ENCODE measurements at regions not wholly inside any gene's neighbourhood (a gene's known extent, or its start where the extent isn't known, plus 50 kb on each side); places are given as distances from the start of the nearest gene placed in this dataset.

DNA sequence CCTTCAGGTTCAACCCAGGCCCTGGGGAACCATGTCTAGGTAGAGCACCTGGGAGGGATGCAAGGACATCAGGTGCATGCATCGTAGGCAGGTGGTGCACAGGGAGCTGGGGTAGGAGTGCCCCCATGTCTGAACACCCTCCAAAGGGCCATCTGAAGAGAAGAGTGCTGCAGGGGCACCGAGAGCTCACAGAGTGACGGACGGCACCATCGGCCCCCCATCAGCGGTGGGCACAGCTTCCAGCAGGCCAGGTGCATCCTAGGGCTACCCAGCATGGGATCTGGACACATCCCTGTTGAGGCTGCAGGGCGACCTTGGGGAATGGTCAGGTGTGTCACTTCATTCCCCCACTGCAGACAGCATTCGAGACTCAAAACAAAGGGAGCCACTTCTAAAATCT, 138.3 kb upstream of the CDH4 start:
- DNase-seq: no peak

DNA sequence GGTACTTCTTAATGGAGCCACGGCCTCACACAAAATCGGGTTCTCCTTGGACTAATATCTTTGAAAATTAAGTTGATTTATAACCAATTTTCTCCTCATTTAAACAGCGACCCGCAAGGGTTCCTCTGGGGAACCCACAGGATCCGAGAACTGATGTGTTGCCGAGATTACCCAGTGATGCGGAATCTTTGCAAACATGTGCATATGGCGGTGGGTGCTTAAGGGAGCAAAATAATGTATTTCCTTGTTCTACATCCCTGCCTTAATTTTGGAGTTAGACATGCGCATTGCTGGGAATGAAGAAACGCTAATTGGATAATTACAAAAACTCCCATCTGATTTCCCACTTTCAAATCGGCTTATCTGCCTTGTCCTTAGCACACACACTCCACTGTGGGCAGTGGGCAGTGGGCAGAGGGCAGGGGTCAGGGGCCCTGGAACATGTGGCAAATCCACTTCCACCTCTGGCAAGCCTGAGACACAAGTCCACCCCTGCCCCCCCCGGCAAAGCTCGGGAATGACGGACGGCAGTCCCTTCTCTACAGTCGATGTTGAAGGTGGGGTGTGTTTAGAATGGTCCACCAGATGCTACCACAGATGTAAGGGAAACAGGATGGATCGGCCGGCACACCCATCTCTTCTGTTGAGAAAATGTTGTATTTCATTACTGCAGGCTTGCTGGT, 137.4 kb upstream of the CDH4 start:
- no peak for DNase-seq

DNA sequence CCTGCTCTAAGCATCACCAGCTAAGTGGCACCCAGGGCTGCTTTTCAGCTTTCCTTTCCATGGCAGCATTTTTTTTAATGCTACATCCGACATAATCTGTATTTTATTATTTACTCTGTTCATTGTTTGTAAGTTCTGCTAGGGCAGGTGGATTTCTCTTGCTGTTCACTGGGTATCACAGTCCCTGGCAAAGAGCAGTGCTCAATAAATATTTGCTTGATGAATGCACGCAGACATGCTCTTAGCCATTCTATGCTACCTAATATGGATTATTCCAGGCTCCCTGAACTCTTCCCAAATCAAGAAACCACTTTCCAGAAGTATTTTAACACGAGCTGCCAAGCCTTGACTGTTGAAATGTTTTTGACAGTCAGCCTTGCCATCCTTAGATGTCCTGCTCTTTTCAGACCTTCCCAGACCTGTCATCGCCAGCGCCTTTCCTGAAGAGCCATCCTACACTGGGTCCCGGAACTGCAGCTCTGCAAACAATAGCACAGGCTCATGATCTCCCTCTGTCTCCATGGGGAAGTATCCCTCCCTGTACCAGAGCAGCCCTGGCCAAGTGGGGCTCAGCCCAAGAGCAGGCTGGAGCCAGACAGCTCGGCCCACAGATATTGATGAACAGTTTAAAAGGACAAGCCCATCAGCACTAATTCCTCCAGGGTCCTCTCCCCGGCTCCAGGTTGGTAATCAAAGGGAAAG, 136.5 kb upstream of the CDH4 start:
- DNase-seq: no peak

DNA sequence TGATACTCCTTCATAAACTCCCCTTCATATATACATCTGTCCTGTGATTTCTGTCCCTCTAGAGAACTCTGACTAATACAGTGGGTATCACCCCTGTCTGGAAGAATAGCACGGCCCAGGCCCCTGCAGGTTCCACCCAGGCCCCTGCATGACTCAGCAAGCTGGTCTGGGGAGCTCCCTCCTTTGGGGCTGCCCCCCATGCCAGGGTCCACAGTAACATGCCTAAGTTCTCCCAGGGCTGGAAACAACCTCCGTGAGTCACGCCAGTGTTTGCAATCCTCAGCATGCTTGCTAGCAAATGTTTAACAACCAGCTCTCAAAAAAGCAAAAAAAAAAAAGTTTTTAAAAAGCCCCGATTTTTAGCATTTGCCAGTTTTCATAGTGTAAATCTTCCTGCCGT, 134.3 kb upstream of the CDH4 start:
- DNase-seq: no peak

DNA sequence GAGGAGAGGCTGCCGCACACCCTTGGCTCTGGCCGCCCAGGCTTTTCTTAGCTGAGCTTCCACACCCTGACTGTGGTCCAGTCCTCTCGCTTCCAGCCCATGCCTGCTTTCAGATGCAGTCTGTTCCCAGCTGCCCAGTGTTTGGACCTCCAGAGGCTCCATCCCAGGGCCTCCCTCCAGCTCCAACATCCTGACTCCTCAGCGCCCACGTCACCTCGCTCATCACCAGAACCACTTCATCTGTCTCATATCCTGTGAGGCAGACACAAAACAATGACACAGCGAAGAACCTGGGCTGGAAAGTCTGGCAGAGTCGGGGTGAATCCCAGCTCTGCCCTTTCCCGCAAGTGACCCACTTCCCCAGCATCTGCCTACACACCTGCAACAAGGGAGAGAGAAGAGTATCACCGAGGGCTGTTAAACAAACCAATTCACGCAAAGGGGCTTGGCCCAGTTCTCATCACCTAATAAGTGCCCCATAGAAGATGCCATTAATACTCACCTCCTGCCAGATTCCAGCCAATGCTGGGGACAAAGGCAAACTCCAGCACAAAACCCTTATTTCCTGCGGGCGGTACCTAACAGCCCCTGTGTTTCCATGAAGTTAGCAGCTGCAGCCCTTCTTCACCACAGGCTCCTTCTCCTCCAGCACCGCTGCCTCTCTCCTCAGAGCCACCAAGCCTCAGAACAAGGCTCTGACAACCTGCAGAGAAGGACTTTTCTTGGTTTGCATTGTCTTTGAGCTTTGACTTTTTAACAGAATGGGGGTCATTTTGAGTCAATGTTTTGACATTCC, 133.4 kb upstream of the CDH4 start:
- no peak for DNase-seq

DNA sequence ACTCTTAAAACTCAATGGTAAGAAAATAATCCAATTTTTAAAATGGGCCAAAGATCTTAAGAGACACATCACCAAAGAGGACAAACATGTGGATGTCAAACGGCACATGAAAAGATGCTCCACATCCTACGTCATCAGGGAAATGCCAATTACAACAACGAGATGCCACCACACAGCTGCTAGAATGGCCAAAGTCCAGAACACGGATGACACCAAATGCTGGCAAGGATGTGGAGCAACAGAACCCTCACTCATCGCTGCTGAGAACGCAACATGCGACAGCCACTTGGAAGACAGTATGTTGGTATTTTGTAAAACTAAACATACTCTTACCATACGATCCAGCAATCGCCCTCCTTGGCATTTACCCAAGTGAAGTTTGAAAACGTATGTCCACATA, 132.8 kb upstream of the CDH4 start:
- DNase-seq: no peak

DNA sequence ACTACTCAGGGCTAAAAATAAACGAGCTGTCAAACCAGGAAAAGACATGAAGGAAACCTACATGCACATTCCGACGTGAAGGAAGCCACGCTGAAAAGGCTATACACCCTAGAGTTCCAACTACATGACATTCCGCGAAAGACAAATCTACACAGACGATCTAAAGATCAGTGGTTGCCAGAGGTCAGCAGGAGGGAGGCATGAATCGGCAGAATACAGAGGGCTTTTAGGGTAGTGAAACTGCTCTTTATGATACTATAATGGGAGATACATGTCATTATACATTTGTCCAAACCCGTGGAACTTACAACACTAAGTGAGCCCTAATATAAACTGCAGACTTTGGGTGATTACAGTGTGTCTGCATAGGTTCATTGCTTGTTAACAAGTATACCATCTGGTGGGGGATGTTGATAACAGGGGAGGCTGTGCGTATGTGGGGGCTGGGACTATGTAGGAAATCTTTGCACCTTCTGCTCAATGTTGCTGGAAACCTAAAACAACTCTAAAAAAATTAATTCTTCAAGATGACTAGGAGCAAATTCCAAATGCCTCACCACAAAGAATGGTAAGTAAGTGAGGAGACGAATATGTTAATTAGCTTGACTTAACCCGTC, 132.2 kb upstream of the CDH4 start:
- peak; percentile 26 to 44 for DNase-seq

DNA sequence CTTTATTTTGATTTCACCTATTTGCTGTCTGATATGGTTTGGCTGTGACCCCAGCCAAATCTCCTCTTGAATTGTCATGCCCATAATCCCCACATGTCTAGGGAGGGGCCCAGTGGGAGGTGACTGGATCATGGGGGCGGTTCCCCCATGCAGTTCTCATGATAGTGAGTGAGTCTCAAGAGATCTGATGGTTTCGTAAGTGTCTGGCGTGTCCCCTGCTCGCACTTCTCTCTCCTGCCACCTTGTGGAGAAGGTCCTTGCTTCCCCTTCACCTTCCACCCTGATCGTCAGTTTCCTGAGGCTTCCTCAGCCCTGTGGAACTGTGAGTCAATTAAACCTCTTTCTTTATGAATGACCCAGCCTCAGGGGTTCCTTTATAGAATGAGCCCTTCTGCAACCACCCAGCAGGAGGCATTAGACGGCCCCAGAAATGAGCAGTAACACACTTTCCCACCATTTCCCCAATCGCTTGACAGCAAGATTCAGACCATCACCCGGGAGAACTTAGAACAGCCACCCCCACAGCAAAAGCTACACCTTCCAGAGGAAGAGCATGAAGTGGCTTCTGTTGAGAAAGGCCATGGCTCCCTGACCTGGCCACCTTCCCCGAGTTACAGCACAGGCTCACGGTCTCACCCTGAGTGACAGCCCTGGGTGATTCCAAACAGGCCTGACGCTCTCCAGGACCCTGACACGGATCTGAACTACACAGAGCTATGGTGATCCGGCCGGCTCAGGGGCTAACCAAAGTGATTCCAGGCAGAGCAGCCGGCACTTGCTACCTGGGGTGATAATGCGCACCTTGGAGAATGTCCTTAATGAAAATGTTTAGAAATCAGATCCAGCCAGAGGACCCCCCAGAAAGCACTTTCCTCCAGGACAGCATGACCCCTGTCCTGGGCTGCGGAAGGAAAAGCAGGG, 131.2 kb upstream of the CDH4 start:
- peak; percentile 76 to 79 for DNase-seq

DNA sequence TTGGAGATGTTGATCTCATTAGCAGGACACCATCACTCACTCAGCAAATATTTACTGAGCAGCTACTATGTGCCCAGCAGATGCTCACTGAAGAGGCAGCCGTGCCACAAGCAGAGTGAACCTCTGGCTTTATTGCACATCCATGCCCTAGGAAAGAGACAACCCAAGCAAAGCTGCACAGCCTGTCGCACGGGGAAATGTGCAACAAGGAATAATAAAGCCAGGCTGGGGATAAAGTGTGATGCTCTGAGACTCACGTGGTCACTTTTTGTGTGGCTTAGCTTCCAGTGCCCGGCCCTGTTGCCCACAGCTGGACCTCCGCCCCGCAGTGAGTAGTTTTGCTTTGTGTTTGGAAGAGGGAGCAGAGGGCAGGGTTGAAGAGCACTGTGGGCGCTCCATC, 130.4 kb upstream of the CDH4 start:
- DNase-seq: no peak

DNA sequence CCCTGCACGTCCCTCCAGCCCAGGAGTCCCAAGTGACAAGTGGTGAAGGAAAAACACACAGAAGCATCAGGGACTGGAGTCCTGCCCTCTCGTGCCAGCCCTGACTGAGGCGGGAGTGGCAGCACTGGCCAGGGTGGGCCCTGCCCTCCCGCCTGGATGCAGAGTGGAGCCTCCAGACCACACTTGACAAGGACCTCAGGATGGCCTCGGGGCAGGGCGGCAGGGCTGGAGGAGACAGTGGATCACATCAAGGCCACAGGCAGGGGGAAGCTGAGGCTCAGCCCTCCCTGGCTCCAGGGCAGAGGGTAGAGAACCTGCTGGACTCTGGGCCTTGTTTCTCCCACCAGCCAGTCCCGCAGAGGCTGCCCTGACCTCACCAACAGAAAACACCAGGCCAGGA, 128.8 kb upstream of the CDH4 start:
- DNase-seq: no peak

DNA sequence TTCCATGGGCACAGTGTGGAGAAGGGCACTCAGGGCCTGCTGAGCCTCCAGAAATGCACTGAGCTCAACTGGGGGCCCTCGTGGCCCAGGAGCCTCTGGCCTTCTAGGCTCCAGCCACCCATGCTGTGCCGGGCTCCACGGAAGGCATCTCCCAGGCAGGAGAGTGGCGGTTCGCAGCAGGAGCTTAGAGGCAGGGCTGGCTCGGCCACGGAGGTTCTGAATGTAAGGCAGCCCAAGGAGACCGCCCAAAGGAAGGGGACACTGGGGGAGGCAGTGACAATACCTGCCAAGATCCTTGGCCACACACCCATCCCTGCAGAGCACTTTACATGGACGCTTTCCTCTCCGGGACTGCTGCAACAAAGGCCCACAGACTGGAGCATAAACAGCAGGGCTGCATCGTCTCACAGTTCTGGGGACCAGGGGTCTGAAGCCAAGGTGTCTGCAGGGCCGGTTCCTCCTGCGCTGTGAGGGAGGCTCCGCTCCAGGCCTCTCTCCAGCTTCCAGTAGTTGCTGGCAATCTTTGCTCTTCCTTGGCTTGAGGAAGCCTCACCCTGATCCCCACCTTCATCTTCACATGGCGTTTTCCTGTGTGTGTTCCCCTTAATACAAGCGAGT, 128.2 kb upstream of the CDH4 start:
- DNase-seq: no peak

DNA sequence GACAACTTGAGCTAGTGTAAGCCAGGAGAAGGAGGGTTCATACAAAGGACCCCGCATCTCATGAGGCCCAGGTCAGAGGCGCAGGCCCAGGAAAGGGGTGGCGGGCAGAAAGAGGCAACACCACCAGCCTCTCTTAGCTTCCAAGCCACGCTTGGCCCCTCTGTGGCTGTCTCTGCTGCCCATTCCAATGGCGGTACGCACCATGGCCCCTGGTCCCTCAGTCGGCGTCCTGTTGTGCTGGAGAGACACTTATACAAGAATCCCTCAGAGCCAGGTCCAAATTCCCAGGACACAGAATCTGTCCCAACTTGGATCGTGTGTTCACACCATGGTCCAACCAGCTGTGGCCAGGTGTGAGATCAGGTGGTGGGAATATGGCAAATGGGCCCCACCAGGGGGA, 127.0 kb upstream of the CDH4 start:
- no peak for DNase-seq

DNA sequence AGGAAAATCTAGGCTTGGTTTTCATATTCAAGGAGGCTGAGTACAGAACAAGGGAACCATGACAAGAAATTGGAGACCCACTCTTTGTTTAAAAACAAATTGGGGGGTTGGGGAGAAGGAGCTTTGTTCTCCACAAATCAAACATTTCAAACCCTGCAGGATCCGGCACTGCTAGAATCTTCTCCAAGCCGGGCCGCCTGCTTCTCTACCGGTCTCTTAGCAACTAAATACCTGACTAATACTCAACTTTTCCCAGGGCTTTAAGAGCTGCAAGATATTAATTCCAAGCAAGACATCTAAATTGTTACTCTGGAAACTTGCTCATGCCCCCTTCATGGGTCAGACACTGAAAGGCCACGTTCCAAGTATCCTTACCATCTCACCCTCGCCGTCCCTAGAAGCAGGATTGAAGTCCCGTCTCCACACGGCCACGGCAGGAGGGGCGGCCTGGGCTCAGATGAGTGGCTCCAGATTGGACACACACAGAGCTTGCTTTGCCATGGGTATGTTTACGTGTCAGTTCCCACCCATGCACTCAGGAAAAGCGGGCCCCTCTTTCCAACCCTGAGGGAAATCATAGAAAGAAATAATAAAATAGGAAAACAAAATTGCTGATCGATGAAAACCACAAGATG, 126.4 kb upstream of the CDH4 start:
- no peak for DNase-seq

DNA sequence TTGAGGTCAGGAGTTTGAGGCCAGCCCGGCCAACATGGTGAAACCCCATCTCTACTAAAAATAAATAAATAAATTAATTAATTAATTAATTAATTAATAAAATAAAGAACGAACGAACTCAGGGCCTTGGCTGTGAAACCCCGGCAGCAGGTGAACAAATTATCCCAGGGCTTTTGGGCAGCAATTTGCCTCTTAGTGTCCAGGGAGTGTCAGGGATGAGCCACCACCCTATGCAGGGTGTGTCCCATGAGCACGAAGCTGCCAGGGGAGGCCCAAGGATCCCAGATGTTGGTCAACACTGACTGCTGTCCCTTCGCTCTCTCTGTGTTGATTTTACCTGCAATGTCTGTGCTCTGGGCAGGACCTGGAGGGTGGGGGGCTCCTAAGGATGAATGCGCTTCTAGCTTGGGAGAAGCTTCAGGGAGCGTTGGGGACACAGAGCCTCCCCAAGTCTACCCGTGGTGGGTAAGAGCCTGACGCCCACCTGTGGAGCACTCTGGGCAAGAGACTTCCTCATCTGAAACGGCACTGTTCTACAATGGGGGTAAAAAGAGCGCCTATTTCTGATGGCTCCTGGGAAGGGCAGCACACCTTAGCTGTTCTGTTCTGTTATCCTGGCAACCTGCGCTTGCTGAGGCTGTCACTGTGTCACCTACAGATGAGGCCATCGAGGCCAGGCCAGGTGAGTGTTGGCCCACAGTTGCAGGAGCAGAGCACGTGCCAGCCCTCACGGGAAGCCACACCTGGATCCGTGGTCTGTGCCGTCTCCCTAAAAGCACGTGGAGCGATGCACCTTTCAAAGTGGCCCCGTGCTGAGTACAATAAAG, 125.5 kb upstream of the CDH4 start:
- DNase-seq: no peak

DNA sequence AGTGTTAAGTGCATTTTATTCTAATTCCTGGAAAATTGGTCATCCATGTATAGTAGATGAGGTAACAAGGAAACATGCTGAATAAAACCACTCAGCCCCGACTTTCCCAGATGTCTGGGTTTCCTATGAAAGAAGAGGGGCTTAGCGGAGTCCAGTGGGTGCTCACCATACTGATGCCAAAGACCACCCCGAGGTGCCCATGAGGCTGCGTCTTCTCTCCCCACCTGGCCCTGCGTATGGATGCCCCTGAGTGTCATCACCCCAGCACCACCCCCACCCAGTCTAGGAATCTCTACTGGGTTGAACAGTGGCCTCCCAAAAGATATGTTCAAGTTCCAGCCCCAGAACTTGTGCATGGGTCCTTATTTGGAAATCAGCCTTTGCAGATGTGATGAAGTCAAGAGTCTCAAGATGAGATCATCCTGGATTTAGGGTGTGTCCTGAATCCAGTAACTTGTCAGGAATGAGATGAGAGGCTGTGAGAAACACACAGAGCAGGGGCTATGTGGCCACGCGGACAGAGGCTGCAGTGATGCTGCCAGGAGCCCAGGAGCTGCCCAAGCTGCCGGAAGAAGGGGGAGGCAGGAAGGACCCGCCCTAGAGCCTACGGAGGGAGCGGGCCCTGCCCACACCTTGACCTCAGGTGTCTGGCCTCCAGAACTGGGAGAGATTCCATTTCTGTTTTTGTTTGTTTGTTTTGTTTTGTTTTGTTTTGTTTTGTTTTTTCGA, 124.6 kb upstream of the CDH4 start:
- DNase-seq: no peak

DNA sequence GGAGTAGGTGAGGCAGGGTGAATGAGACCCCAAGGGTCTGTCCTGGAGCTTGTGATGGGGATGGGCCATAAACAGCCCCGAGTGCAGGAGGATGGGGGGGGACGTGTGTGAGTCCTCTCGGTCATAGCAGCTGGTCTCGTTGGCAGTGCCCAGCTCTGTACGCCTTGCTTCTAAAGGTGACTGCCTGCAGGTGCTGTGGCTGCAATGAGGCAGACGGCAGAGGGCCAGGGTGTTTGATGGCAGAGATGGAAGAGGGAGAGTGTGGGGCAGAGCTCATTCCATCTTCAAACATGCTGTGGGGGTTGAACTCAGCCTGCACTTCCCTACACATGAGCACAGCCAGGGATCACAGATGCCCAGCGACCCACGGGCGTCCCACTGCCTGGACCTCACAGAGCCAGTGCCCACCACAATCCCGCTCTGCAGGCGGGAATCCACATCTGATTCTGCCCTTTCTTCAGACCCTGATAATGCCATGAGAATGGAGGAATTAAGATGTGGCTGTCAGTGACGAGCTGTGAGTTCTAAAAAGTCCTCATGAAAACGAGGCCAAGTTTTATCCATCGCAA, 123.3 kb upstream of the CDH4 start:
- DNase-seq: no peak

DNA sequence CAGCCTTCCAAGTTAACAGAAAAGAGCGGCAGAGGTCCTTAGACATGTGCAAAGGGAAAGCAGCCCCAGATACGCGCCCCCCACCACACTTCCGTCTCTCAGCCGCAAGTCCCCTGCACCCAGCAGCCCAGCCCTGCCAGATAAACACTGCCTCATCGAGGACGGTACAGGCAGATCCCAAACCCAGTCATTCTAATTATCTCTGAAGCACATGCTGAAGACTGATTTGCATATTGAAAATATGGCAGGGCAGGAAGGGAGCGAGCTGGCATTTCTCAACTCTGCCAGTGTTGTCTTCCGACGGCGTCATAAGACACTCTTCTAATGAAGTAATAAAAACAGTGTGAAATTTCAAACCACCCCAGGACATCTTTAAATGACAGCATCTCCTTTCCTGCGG, 122.8 kb upstream of the CDH4 start:
- DNase-seq: no peak

DNA sequence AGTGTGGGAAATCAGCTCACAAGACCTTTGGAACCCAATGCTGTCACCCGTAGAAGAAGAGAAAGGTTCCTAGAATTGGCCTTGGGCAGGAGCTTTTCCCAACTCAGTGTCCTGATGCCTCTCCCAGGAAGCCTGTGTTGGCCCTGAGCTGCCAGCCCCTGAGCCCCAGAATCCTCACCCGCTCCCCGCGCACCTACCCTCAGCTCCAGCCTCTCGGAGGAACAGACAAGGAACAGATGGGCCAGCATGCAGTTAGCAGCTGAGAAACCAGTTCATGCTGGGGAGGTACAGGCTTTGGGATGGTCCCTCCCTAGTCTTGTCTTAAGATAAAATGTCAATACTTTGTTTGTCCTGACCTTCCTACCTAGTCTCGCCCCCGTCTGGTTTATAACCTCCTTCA, 121.9 kb upstream of the CDH4 start:
- DNase-seq: no peak

DNA sequence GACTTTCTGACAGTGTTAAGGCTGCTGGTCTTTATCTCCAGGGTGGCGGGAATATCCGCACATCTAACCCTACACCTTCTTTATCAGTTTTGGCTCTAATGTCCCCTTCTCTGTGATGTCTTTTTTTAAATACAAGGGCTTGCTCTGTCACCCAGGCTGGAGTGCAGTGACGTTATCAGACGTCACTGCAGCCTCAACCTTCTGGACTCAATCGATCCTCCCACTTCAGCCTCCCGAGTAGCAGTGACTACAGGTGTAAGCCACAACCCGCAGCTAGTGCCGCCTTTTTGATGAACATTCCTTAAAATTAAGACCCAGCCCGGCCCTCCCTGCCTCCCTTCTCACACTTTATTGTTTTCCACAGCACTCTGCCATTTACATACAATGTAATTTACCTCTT, 120.1 kb upstream of the CDH4 start:
- no peak for DNase-seq

All from inflammatory macrophage (primary cell).